ENCODE measurements at regions not wholly inside any gene's neighbourhood (a gene's known extent, or its start where the extent isn't known, plus 50 kb on each side); places are given as distances from the start of the nearest gene placed in this dataset.

- H3K27ac Mint-ChIP-seq = no peak overlapping the region
- H3K27me3 Mint-ChIP-seq = no peaks in the 10 kb centered on the region
- DNase-seq (no peak), ATAC-seq (no peak)
- H3K36me3 Mint-ChIP-seq = no peaks in the 10 kb centered on the region
- H3K4me1 Mint-ChIP-seq = no peaks in the 10 kb centered on the region
- H3K4me3 Mint-ChIP-seq = no peak overlapping the region
- CTCF ChIA-PET = no interaction called here
- peaks cover 5% of the 10 kb centered on the region for H3K9me3 Mint-ChIP-seq (ENCODE audit: low read depth)
Observed at GRCh38 chr11:90803366-90803765, 580.5 kb upstream of the CHORDC1 start.

- no peak for DNase-seq
- Mint-ChIP-seq H3K4me1 (no peaks in the 10 kb centered on the region), H3K27me3 (no peaks in the 10 kb centered on the region), H3K9me3 (ENCODE audit: low read depth) (peaks cover 3% of the 10 kb centered on the region), H3K4me3 (no peak overlapping the region), H3K27ac (no peak overlapping the region), H3K36me3 (no peaks in the 10 kb centered on the region)
- ATAC-seq = no peak
- CTCF ChIA-PET = no interaction called here
Observed at GRCh38 chr11:90798769-90799168, 575.9 kb upstream of the CHORDC1 start.

- H3K4me3 Mint-ChIP-seq = no peak overlapping the region
- DNase-seq (no peak), ATAC-seq (no peak)
- H3K36me3 Mint-ChIP-seq = no peaks in the 10 kb centered on the region
- CTCF ChIA-PET = no interaction called here
- no peak overlapping the region for H3K27ac Mint-ChIP-seq
- H3K9me3 Mint-ChIP-seq (ENCODE audit: low read depth) = peaks cover 3% of the 10 kb centered on the region
- no peaks in the 10 kb centered on the region for H3K4me1 Mint-ChIP-seq
- H3K27me3 Mint-ChIP-seq = no peaks in the 10 kb centered on the region
Observed at GRCh38 chr11:90795746-90796145, 572.9 kb upstream of the CHORDC1 start.

- H3K9me3 Mint-ChIP-seq (ENCODE audit: low read depth) = peaks cover 10% of the 10 kb centered on the region
- no peak overlapping the region for H3K27ac Mint-ChIP-seq
- no peaks in the 10 kb centered on the region for H3K36me3 Mint-ChIP-seq
- ATAC-seq = no peak
- H3K4me1 Mint-ChIP-seq = no peaks in the 10 kb centered on the region
- H3K4me3 Mint-ChIP-seq = no peak overlapping the region
- CTCF ChIA-PET = no interaction called here
- DNase-seq = no peak
- no peaks in the 10 kb centered on the region for H3K27me3 Mint-ChIP-seq
Observed at GRCh38 chr11:90788961-90789360, 566.1 kb upstream of the CHORDC1 start.

GRCh38 chr11:90784241-90784814 lies 561.5 kb upstream of the CHORDC1 start:
- no peaks in the 10 kb centered on the region for H3K27me3 Mint-ChIP-seq
- H3K36me3 Mint-ChIP-seq = no peaks in the 10 kb centered on the region
- no peak for DNase-seq
- H3K4me1 Mint-ChIP-seq = no peaks in the 10 kb centered on the region
- H3K4me3 Mint-ChIP-seq = no peak overlapping the region
- H3K27ac Mint-ChIP-seq = no peak overlapping the region
- no peak for ATAC-seq
- CTCF ChIA-PET = no interaction called here
- H3K9me3 Mint-ChIP-seq (ENCODE audit: low read depth) = peaks cover 7% of the 10 kb centered on the region

GRCh38 chr11:90783111-90783510 lies 560.3 kb upstream of the CHORDC1 start:
- H3K4me3 Mint-ChIP-seq = no peak overlapping the region
- no peaks in the 10 kb centered on the region for H3K36me3 Mint-ChIP-seq
- no peaks in the 10 kb centered on the region for H3K27me3 Mint-ChIP-seq
- ATAC-seq (no peak), DNase-seq (no peak)
- CTCF ChIA-PET = no interaction called here
- H3K27ac Mint-ChIP-seq = no peak overlapping the region
- no peaks in the 10 kb centered on the region for H3K4me1 Mint-ChIP-seq
- peaks cover 3% of the 10 kb centered on the region for H3K9me3 Mint-ChIP-seq (ENCODE audit: low read depth)

GRCh38 chr11:90779098-90779497 lies 556.2 kb upstream of the CHORDC1 start:
- DNase-seq (no peak), ATAC-seq (no peak)
- Mint-ChIP-seq H3K4me1 (no peaks in the 10 kb centered on the region), H3K4me3 (no peak overlapping the region), H3K9me3 (ENCODE audit: low read depth) (peaks cover 2% of the 10 kb centered on the region), H3K27ac (no peak overlapping the region), H3K36me3 (no peaks in the 10 kb centered on the region), H3K27me3 (no peaks in the 10 kb centered on the region)
- CTCF ChIA-PET = no interaction called here

- Mint-ChIP-seq H3K4me3 (no peak overlapping the region), H3K9me3 (ENCODE audit: low read depth) (peaks cover 5% of the 10 kb centered on the region), H3K36me3 (no peaks in the 10 kb centered on the region), H3K27ac (no peak overlapping the region), H3K4me1 (no peaks in the 10 kb centered on the region), H3K27me3 (no peaks in the 10 kb centered on the region)
- CTCF ChIA-PET = no interaction called here
- DNase-seq (no peak), ATAC-seq (no peak)
Observed at GRCh38 chr11:90775567-90776165, 552.8 kb upstream of the CHORDC1 start.

GRCh38 chr11:90774727-90775566 lies 552.1 kb upstream of the CHORDC1 start:
- no peak for ATAC-seq
- Mint-ChIP-seq H3K4me1 (no peaks in the 10 kb centered on the region), H3K9me3 (ENCODE audit: low read depth) (peaks cover 7% of the 10 kb centered on the region), H3K27me3 (no peaks in the 10 kb centered on the region), H3K4me3 (no peak overlapping the region), H3K27ac (no peak overlapping the region), H3K36me3 (no peaks in the 10 kb centered on the region)
- DNase-seq = no peak
- CTCF ChIA-PET = no interaction called here

- Mint-ChIP-seq H3K9me3 (ENCODE audit: low read depth) (peaks cover 5% of the 10 kb centered on the region), H3K27ac (no peak overlapping the region), H3K36me3 (no peaks in the 10 kb centered on the region), H3K27me3 (no peaks in the 10 kb centered on the region), H3K4me1 (no peaks in the 10 kb centered on the region), H3K4me3 (no peak overlapping the region)
- ATAC-seq (no peak), DNase-seq (no peak)
- CTCF ChIA-PET = no interaction called here
Observed at GRCh38 chr11:90770007-90770406, 547.2 kb upstream of the CHORDC1 start.

- Mint-ChIP-seq H3K4me1 (no peaks in the 10 kb centered on the region), H3K9me3 (ENCODE audit: low read depth) (peaks cover 8% of the 10 kb centered on the region), H3K36me3 (no peaks in the 10 kb centered on the region), H3K27ac (no peak overlapping the region), H3K4me3 (no peak overlapping the region), H3K27me3 (no peaks in the 10 kb centered on the region)
- CTCF ChIA-PET = no interaction called here
- ATAC-seq (no peak), DNase-seq (no peak)
Observed at GRCh38 chr11:90766121-90766520, 543.3 kb upstream of the CHORDC1 start.

GRCh38 chr11:90764691-90765090 lies 541.8 kb upstream of the CHORDC1 start:
- ATAC-seq = no peak
- CTCF ChIA-PET = no interaction called here
- no peak overlapping the region for H3K4me3 Mint-ChIP-seq

GRCh38 chr11:90757849-90758494 lies 535.1 kb upstream of the CHORDC1 start:
- no peaks in the 10 kb centered on the region for H3K27me3 Mint-ChIP-seq
- no peak overlapping the region for H3K4me3 Mint-ChIP-seq
- no peak for DNase-seq
- H3K9me3 Mint-ChIP-seq (ENCODE audit: low read depth) = peaks cover 8% of the 10 kb centered on the region
- no peak for ATAC-seq
- no peak overlapping the region for H3K27ac Mint-ChIP-seq
- H3K36me3 Mint-ChIP-seq = no peaks in the 10 kb centered on the region
- CTCF ChIA-PET = no interaction called here
- H3K4me1 Mint-ChIP-seq = no peaks in the 10 kb centered on the region

More at GRCh38 chr11:90764691-90765090, 541.8 kb upstream of the CHORDC1 start:
- no peaks in the 10 kb centered on the region for H3K4me1 Mint-ChIP-seq
- H3K36me3 Mint-ChIP-seq = no peaks in the 10 kb centered on the region
- no peak overlapping the region for H3K27ac Mint-ChIP-seq
- H3K27me3 Mint-ChIP-seq = no peaks in the 10 kb centered on the region
- no peak for DNase-seq
- H3K9me3 Mint-ChIP-seq (ENCODE audit: low read depth) = peaks cover 4% of the 10 kb centered on the region

- Mint-ChIP-seq H3K27ac (no peak overlapping the region), H3K9me3 (ENCODE audit: low read depth) (peaks cover 12% of the 10 kb centered on the region), H3K36me3 (no peaks in the 10 kb centered on the region), H3K4me3 (no peak overlapping the region), H3K27me3 (no peaks in the 10 kb centered on the region), H3K4me1 (no peaks in the 10 kb centered on the region)
- DNase-seq (no peak), ATAC-seq (no peak)
- CTCF ChIA-PET = no interaction called here
Observed at GRCh38 chr11:90756617-90757016, 533.8 kb upstream of the CHORDC1 start.
